OCI-LY3 (cell line): ENCODE measurements at regions not wholly inside any gene's neighbourhood (a gene's known extent, or its start where the extent isn't known, plus 50 kb on each side); places are given as distances from the start of the nearest gene placed in this dataset.
"Not testable (repeated sequence)": the region's sequence is repeated elsewhere in the genome, so short reads cannot be mapped to it uniquely, and the experiment has no call there.

Experiments used
- H2AFZ ChIP-seq: fragments of 200-600, 300-600 bp; shearing (Covaris generic); 2 replicates; pipeline ENCODE4 v1.6.0; 2014; ENCODE audit warnings: antibody characterized with exemption, low read depth, low read length
- H3K27ac ChIP-seq: fragments of 200-600, 300-600 bp; sonication (generic); 2 replicates; pipeline ENCODE4 v1.5.1; 2014; ENCODE audit warnings: mild to moderate bottlenecking, low read length, moderate library complexity, mixed read lengths
- H3K27me3 ChIP-seq: fragments of 200-600, 300-600 bp; sonication (generic); 2 replicates; pipeline ENCODE4 v1.6.1; 2014; ENCODE audit warnings: low read depth, low read length, mixed read lengths
- H3K36me3 ChIP-seq: fragments of 200-600, 300-600 bp; sonication (generic); replicated peaks from 2 replicates; pipeline ENCODE3; 2014; ENCODE audit warnings: low read depth, low read length, mixed read lengths
- H3K4me1 ChIP-seq: fragments of 300-600, 200-600 bp; sonication (generic); 2 replicates; pipeline ENCODE4 v1.6.1; 2014; ENCODE audit warnings: low read length, mixed read lengths
- H3K4me2 ChIP-seq: fragments of 200-600, 300-600 bp; sonication (generic); 2 replicates; pipeline ENCODE4 v1.6.1; 2014; ENCODE audit warnings: low read length, mixed read lengths
- H3K4me3 ChIP-seq: fragments of 300-600, 200-600 bp; sonication (generic); 2 replicates; pipeline ENCODE4 v1.5.1; 2014; ENCODE audit warnings: antibody characterized with exemption, mild to moderate bottlenecking, low read length, moderate library complexity
- H3K79me2 ChIP-seq: fragments of 300-600, 200-600 bp; shearing (Covaris generic); 2 replicates; pipeline ENCODE4 v1.6.1; 2014; ENCODE audit warnings: mild to moderate bottlenecking, low read length, mixed read lengths
- H3K9ac ChIP-seq: fragments of 300-600, 200-600 bp; shearing (Covaris generic); 2 replicates; pipeline ENCODE4 v1.6.0; 2014; ENCODE audit warnings: mild to moderate bottlenecking, low read length, moderate library complexity
- H3K9me3 ChIP-seq: fragments of 200-600, 300-600 bp; shearing (Covaris generic); 2 replicates; pipeline ENCODE4 v1.6.1; 2014; ENCODE audit warnings: low read length, mixed read lengths; ENCODE audit not compliant: insufficient read depth
- H4K20me1 ChIP-seq: fragments of 200-600, 300-600 bp; sonication (generic); 2 replicates; pipeline ENCODE4 v1.6.1; 2016; ENCODE audit warnings: low read length, mixed read lengths; ENCODE audit not compliant: insufficient read depth
- EZH2phosphoT487 ChIP-seq: fragments of 200-600 bp; shearing (Covaris generic); IDR thresholded peaks from 2 replicates; pipeline ENCODE4 v1.6.1; 2018; ENCODE audit warnings: antibody characterized with exemption, mixed run types, low read depth
- TF ChIP-seq, protein P1 (sequence below): fragments of 200-600, 300-600 bp; sonication (generic); IDR thresholded peaks from 2 replicates; pipeline ENCODE4 v1.5.1; 2014; ENCODE audit warnings: antibody characterized with exemption, low read length, low read depth

DNA sequence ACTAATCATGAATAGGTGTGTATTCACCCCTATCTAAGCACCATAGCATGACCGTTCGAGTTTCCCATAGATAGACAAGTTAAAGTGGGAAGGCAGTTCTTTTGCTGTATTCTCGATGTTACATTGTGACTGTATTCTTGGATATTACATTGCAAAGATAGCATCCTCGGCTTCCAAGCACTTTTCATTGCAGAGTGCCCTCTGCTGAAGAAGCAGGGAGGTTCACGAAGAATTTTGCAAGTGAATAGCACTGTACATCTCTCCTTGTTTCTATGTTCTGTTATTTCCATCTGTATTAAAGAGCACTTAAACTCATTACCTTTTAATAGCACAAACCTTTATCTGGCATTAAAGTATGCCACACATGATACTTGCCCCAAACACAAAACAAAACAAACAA is 426.7 kb upstream of the ARX start:
- Histone ChIP-seq H3K4me1 (no peaks in the 10 kb centered on the region), H3K79me2 (no peaks in the 10 kb centered on the region), H3K9ac (no peak overlapping the region), H3K9me3 (no peaks in the 10 kb centered on the region), H3K4me3 (no peak overlapping the region), H3K36me3 (no peaks in the 10 kb centered on the region), H3K27ac (no peak overlapping the region), H3K27me3 (no peaks in the 10 kb centered on the region), H4K20me1 (no peaks in the 10 kb centered on the region), H3K4me2 (no peak overlapping the region), H2AFZ (no peak overlapping the region)
- TF ChIP-seq, protein P1, sequence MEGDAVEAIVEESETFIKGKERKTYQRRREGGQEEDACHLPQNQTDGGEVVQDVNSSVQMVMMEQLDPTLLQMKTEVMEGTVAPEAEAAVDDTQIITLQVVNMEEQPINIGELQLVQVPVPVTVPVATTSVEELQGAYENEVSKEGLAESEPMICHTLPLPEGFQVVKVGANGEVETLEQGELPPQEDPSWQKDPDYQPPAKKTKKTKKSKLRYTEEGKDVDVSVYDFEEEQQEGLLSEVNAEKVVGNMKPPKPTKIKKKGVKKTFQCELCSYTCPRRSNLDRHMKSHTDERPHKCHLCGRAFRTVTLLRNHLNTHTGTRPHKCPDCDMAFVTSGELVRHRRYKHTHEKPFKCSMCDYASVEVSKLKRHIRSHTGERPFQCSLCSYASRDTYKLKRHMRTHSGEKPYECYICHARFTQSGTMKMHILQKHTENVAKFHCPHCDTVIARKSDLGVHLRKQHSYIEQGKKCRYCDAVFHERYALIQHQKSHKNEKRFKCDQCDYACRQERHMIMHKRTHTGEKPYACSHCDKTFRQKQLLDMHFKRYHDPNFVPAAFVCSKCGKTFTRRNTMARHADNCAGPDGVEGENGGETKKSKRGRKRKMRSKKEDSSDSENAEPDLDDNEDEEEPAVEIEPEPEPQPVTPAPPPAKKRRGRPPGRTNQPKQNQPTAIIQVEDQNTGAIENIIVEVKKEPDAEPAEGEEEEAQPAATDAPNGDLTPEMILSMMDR, result peak; percentile 21
- no peak for TF ChIP-seq EZH2phosphoT487

DNA sequence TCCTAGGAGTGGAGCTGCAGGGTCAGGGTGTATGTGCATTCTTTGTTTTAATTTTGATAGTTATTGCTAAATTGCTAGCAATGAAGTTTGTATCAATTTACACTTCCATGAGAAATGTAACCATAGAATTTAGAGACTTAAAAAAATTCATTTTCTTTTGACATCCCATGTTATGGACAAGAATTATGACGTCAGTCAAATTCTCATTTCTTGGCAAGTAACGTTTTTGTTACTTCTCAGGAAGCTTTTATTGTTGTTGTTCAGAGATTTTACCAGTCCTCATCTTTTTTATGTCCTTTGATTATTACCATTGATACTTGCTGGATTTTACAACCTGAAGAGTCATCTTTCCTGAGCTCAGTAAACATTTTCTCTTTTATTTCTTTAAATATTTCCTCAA is 417.5 kb upstream of the ARX start:
- TF ChIP-seq, protein P1, result no peak
- TF ChIP-seq EZH2phosphoT487, result no peak
- no peaks in the 10 kb centered on the region for H3K4me1 ChIP-seq
- no peaks in the 10 kb centered on the region for H3K36me3 ChIP-seq
- no peaks in the 10 kb centered on the region for H3K79me2 ChIP-seq
- no peak overlapping the region for H3K4me3 ChIP-seq
- no peak overlapping the region for H3K9ac ChIP-seq
- H2AFZ ChIP-seq, result no peak overlapping the region
- H4K20me1 ChIP-seq, result no peaks in the 10 kb centered on the region
- H3K4me2 ChIP-seq, result no peak overlapping the region
- no peaks in the 10 kb centered on the region for H3K27me3 ChIP-seq
- H3K27ac ChIP-seq, result no peak overlapping the region
- H3K9me3 ChIP-seq, result no peaks in the 10 kb centered on the region

DNA sequence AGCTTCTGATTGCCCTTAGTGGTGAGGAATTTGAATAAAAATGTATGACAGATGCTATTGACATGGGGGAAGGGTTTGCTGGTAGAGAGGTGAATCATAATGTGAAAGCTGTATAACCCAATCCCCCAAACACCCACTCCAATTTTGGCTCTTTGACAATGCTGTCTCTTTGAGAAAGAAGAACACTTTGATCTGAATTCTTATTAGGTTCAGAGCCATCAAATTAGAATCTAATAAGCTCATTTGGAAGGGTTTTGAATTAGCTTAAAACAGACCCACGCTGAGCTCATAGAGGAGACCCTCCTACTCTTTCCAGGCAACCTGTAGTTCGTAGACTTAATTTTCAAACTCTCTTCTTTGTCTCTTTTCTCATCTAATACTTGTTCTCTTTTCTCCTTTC is 416.6 kb upstream of the ARX start:
- Histone ChIP-seq H3K4me2 (no peak overlapping the region), H3K27me3 (no peaks in the 10 kb centered on the region), H3K27ac (no peak overlapping the region), H3K9me3 (no peaks in the 10 kb centered on the region), H2AFZ (no peak overlapping the region), H4K20me1 (no peaks in the 10 kb centered on the region), H3K9ac (no peak overlapping the region), H3K4me1 (no peaks in the 10 kb centered on the region), H3K4me3 (no peak overlapping the region), H3K36me3 (no peaks in the 10 kb centered on the region), H3K79me2 (no peaks in the 10 kb centered on the region)
- no peak for TF ChIP-seq EZH2phosphoT487
- TF ChIP-seq, protein P1, result no peak

DNA sequence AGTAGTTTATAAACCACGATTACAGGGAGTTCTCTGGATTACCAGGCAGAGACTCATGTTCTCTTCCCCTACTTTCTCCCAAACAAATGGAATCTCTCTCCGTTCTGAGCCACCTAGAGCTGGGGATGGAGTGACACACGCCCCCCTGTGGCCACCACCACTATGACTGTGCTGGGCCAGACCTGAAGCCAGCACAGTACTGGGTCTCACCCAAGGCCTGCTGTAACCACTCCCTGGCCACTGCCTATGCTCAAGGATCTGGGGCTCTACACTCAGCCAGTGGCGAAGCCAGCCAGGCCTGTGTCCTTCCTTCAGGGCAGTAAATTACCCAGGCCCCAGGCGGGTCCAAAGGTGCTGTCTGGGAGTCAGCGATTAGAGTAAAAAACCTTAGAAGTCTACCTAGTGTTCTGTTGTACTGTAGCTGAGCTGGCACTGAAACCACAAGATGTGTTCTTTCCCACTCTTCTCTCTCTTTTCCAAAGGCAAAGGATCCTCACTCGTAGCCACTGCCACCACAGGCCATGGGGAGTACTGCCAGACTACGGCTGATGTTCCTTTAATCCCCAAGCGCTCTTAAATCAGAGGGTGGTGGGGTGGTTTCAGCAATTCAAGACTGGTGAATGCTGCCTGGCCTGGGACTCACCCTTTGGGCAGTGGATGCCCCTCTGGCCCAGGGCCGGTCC is 412.2 kb upstream of the ARX start:
- Histone ChIP-seq H3K9ac (no peak overlapping the region), H4K20me1 (no peaks in the 10 kb centered on the region), H3K4me2 (no peak overlapping the region), H3K9me3 (no peaks in the 10 kb centered on the region), H3K79me2 (no peaks in the 10 kb centered on the region), H3K27me3 (no peaks in the 10 kb centered on the region), H3K4me3 (no peak overlapping the region), H2AFZ (no peak overlapping the region), H3K36me3 (no peaks in the 10 kb centered on the region), H3K4me1 (no peaks in the 10 kb centered on the region), H3K27ac (no peak overlapping the region)
- TF ChIP-seq, protein P1, result 0 out of 2 replicates have a peak, but pooled peaks have one; percentile 3
- no peak for TF ChIP-seq EZH2phosphoT487

GRCh38 chrX:25404163-25404562 is 388.4 kb upstream of the ARX start:
- H3K9me3 ChIP-seq, H3K27me3 ChIP-seq, H4K20me1 ChIP-seq, H3K4me1 ChIP-seq, H3K9ac ChIP-seq, H3K36me3 ChIP-seq, H3K4me3 ChIP-seq, H3K27ac ChIP-seq, H2AFZ ChIP-seq, H3K4me2 ChIP-seq, H3K79me2 ChIP-seq: not testable (repeated sequence)
